ENCODE measurements at regions not wholly inside any gene's neighbourhood (a gene's known extent, or its start where the extent isn't known, plus 50 kb on each side); places are given as distances from the start of the nearest gene placed in this dataset.

- H3K36me3 ChIP-seq = no peaks in the 10 kb centered on the region
- no peak for DNase-seq
- H3K27ac ChIP-seq = no peak overlapping the region
- H3K4me1 ChIP-seq = no peaks in the 10 kb centered on the region
- H3K27me3 ChIP-seq = no peaks in the 10 kb centered on the region
- no peak overlapping the region for H3K4me3 ChIP-seq
- H3K9me3 ChIP-seq (replicated peaks) = no peaks in the 10 kb centered on the region
These were observed 972.8 kb downstream of the HACE1 start for GRCh38 chr6:103886951-103887350.

- Histone ChIP-seq H3K27ac (no peak overlapping the region), H3K4me3 (no peak overlapping the region), H3K27me3 (no peaks in the 10 kb centered on the region), H3K4me1 (no peaks in the 10 kb centered on the region), H3K9me3 (replicated peaks) (no peaks in the 10 kb centered on the region), H3K36me3 (no peaks in the 10 kb centered on the region)
- no peak for DNase-seq
These were observed 974.3 kb downstream of the HACE1 start for GRCh38 chr6:103885446-103885845.

- Histone ChIP-seq H3K4me1 (no peaks in the 10 kb centered on the region), H3K36me3 (no peaks in the 10 kb centered on the region), H3K27ac (no peak overlapping the region), H3K4me3 (no peak overlapping the region), H3K9me3 (replicated peaks) (no peaks in the 10 kb centered on the region; the same call in 1 of the 2 replicates), H3K27me3 (no peaks in the 10 kb centered on the region)
- no peak for DNase-seq
These were observed 979.9 kb downstream of the HACE1 start for GRCh38 chr6:103879800-103880199.

DNA sequence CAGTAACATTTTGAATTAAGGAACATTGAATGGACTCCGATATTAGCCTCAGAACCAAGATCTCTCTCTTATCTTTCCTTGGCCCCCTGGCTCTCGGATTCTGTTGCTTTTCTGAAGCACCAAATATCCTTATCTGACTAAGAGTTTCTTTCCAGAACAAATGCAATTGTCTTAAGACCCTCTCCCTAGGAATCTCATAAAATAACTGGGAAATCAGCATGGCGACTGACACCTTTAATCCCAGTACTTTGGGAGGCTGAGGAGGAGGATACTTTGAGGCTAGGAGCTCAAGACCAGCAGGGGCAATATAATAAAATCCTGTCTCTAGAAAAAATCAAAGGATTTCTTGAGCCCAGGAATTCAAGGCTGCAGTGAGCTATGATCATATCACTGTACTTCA lies 984.5 kb downstream of the HACE1 start:
- H3K36me3 ChIP-seq = no peaks in the 10 kb centered on the region
- no peaks in the 10 kb centered on the region; the same call in 1 of the 2 replicates for H3K9me3 ChIP-seq (replicated peaks)
- no peak for DNase-seq
- H3K4me3 ChIP-seq = no peak overlapping the region
- H3K27me3 ChIP-seq = no peaks in the 10 kb centered on the region; the same call in 1 of the 2 replicates
- no peaks in the 10 kb centered on the region for H3K4me1 ChIP-seq
- H3K27ac ChIP-seq = no peak overlapping the region

DNA sequence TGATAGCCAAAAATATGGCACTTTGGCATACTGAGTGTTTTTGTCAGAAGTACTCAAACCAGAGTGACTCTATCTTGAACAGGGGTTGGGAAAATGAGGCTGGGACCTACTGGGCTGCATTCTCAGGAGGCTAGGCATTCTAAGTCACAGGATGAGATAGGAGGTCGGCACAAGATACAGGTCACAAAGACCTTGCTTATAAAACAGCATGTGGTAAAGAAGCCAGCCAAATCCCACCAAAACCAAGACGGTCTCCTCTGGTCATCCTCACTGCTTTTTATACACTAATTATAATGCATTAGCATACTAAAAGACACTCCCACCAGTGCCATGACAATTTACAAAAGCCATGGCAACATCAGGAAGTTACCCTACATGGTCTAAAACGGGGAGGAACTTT lies 985.1 kb downstream of the HACE1 start:
- no peak for DNase-seq

GRCh38 chr6:103872678-103873077 lies 987.0 kb downstream of the HACE1 start:
- Histone ChIP-seq H3K27ac (no peak overlapping the region), H3K27me3 (no peaks in the 10 kb centered on the region; the same call in 1 of the 2 replicates), H3K4me1 (no peaks in the 10 kb centered on the region), H3K36me3 (no peaks in the 10 kb centered on the region), H3K9me3 (replicated peaks) (no peaks in the 10 kb centered on the region), H3K4me3 (no peak overlapping the region)
- no peak for DNase-seq

More for the DNA sequence above, 985.1 kb downstream of the HACE1 start:
- H3K27me3 ChIP-seq = no peaks in the 10 kb centered on the region; the same call in 1 of the 2 replicates
- no peak overlapping the region for H3K27ac ChIP-seq
- no peaks in the 10 kb centered on the region for H3K4me1 ChIP-seq
- H3K4me3 ChIP-seq = no peak overlapping the region
- no peaks in the 10 kb centered on the region for H3K9me3 ChIP-seq (replicated peaks)
- H3K36me3 ChIP-seq = no peaks in the 10 kb centered on the region

DNA sequence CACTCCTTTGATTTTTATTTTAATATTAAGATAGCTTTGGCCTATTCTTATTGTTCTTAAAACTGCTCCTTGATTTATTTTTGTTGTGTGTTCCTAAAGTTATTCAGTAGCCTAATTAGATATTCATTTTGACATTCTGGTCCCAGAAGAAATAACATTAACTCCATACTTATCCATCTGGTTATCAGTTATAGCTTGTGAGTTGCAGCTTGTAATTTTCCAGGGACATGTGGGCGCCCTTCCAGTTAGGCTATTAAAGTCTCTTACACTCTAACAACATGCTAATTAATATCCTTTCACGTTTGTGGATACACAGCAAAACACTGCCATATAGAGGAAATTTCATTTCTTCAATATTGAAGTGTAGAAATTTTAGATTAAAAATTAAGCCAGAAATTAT lies 987.5 kb downstream of the HACE1 start:
- H3K4me3 ChIP-seq = no peak overlapping the region
- no peaks in the 10 kb centered on the region for H3K9me3 ChIP-seq (replicated peaks)
- no peak overlapping the region for H3K27ac ChIP-seq
- H3K36me3 ChIP-seq = no peaks in the 10 kb centered on the region
- DNase-seq = no peak
- H3K4me1 ChIP-seq = no peaks in the 10 kb centered on the region
- no peaks in the 10 kb centered on the region; the same call in 1 of the 2 replicates for H3K27me3 ChIP-seq

GRCh38 chr6:103870970-103871369 lies 988.7 kb downstream of the HACE1 start:
- Histone ChIP-seq H3K27me3 (no peaks in the 10 kb centered on the region; the same call in 1 of the 2 replicates), H3K9me3 (replicated peaks) (no peaks in the 10 kb centered on the region), H3K36me3 (no peaks in the 10 kb centered on the region), H3K4me3 (no peak overlapping the region), H3K4me1 (no peaks in the 10 kb centered on the region), H3K27ac (no peak overlapping the region)
- no peak for DNase-seq

DNA sequence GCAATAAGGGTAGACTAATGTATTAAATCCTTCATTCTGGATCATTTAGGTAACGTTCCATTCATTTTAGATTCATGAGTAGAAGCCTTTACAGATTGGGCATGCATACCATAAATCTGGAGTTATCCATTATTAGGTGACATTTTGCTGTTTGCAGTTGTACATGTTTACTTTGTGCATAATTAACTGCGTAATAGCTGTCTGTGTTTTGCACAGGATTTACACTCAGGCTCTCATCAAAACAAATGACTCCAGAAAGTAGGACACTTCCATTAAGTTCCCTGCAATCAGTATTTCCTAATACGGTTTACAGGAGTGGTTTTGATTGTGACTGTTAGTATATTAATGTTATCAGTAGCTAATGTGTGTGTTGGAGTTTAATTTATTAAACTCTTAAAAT lies 997.4 kb downstream of the HACE1 start:
- H3K36me3 ChIP-seq = no peaks in the 10 kb centered on the region
- no peak overlapping the region for H3K4me3 ChIP-seq
- no peak overlapping the region for H3K27ac ChIP-seq
- H3K9me3 ChIP-seq (replicated peaks) = no peaks in the 10 kb centered on the region
- no peaks in the 10 kb centered on the region for H3K27me3 ChIP-seq
- H3K4me1 ChIP-seq = no peaks in the 10 kb centered on the region
- DNase-seq = no peak

- no peaks in the 10 kb centered on the region for H3K9me3 ChIP-seq (replicated peaks)
- no peaks in the 10 kb centered on the region for H3K27me3 ChIP-seq
- no peaks in the 10 kb centered on the region for H3K36me3 ChIP-seq
- H3K4me3 ChIP-seq = no peak overlapping the region
- no peak for DNase-seq
- H3K4me1 ChIP-seq = no peaks in the 10 kb centered on the region
- no peak overlapping the region for H3K27ac ChIP-seq
These were observed 1001.7 kb downstream of the HACE1 start for GRCh38 chr6:103858003-103858402.

- H3K27me3 ChIP-seq = no peaks in the 10 kb centered on the region
- no peak overlapping the region for H3K4me3 ChIP-seq
- no peak overlapping the region for H3K27ac ChIP-seq
- H3K9me3 ChIP-seq (replicated peaks) = no peaks in the 10 kb centered on the region
- no peaks in the 10 kb centered on the region for H3K4me1 ChIP-seq
- H3K36me3 ChIP-seq = no peaks in the 10 kb centered on the region
- no peak for DNase-seq
These were observed 1004.0 kb downstream of the HACE1 start for GRCh38 chr6:103855750-103856149.

- no peaks in the 10 kb centered on the region for H3K4me1 ChIP-seq
- H3K9me3 ChIP-seq (replicated peaks) = no peaks in the 10 kb centered on the region
- H3K27me3 ChIP-seq = no peaks in the 10 kb centered on the region
- no peak overlapping the region for H3K27ac ChIP-seq
- no peaks in the 10 kb centered on the region for H3K36me3 ChIP-seq
- no peak overlapping the region for H3K4me3 ChIP-seq
- DNase-seq = no peak
These were observed 1005.7 kb downstream of the HACE1 start for GRCh38 chr6:103854059-103854458.

GRCh38 chr6:103838457-103838856 lies 1021.3 kb downstream of the HACE1 start:
- no peaks in the 10 kb centered on the region for H3K36me3 ChIP-seq
- DNase-seq = no peak
- no peak overlapping the region for H3K27ac ChIP-seq
- H3K27me3 ChIP-seq = no peaks in the 10 kb centered on the region
- no peaks in the 10 kb centered on the region for H3K9me3 ChIP-seq (replicated peaks)
- no peak overlapping the region for H3K4me3 ChIP-seq
- no peaks in the 10 kb centered on the region for H3K4me1 ChIP-seq

- Histone ChIP-seq H3K4me3 (no peak overlapping the region), H3K27ac (no peak overlapping the region), H3K36me3 (no peaks in the 10 kb centered on the region)
These were observed 1033.5 kb downstream of the HACE1 start for GRCh38 chr6:103826209-103826608.

GRCh38 chr6:103820148-103820547 lies 1039.6 kb downstream of the HACE1 start:
- Histone ChIP-seq H3K4me1 (no peaks in the 10 kb centered on the region), H3K27ac (no peak overlapping the region), H3K27me3 (no peaks in the 10 kb centered on the region), H3K4me3 (no peak overlapping the region), H3K9me3 (replicated peaks) (no peaks in the 10 kb centered on the region), H3K36me3 (no peaks in the 10 kb centered on the region)
- no peak for DNase-seq

More at GRCh38 chr6:103826209-103826608, 1033.5 kb downstream of the HACE1 start:
- Histone ChIP-seq H3K27me3 (no peaks in the 10 kb centered on the region; the same call in none of the 2 replicates), H3K4me1 (no peaks in the 10 kb centered on the region), H3K9me3 (replicated peaks) (no peaks in the 10 kb centered on the region)
- DNase-seq = no peak

DNA sequence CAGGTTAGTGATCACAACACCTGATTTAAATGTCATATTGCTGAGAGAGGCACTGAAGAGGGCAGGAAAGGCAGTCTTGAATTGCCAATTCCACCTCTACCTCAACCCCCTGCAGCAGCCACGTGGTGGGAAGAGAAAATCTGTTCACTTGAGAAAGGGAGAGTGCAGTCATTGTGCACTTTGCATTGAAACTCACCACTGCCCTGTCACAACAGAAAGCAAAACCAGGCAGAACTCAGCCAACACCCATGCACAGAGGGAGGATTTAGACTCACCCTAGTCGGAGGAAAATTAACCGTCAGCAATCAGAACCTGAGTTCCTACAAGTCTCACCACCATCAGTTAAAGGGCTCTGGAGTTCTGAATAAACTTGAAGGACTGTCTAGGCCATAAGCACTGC lies 1040.2 kb downstream of the HACE1 start:
- Histone ChIP-seq H3K4me3 (no peak overlapping the region), H3K27me3 (no peaks in the 10 kb centered on the region), H3K27ac (no peak overlapping the region), H3K36me3 (no peaks in the 10 kb centered on the region), H3K4me1 (no peaks in the 10 kb centered on the region), H3K9me3 (replicated peaks) (no peaks in the 10 kb centered on the region)
- no peak for DNase-seq
